Ovary (tissue), 7 donors: ENCODE measurements at regions not wholly inside any gene's neighbourhood (a gene's known extent, or its start where the extent isn't known, plus 50 kb on each side); places are given as distances from the start of the nearest gene placed in this dataset.

ENCODE experiments used
- DNase-seq, 5 donors: peaks; one replicate each; pipeline ENCODE4 v3.0.0-alpha.2; 2019 to 2020
- H3K27ac ChIP-seq, 2 donors: fragments of 200-600 bp; one replicate each; pipeline versions ENCODE4 v1.5.1 to v1.8.0; 2019 to 2022
- H3K27me3 ChIP-seq: fragments of 200-600 bp; one replicate; pipeline ENCODE4 v1.8.0; 2022
- H3K36me3 ChIP-seq: fragments of 200-600 bp; sonication (generic); one replicate; pipeline ENCODE4 v1.5.1; 2019
- H3K4me1 ChIP-seq: one replicate; pipeline ENCODE4 v1.8.1; 2013; ENCODE audit warnings: mild to moderate bottlenecking, moderate library complexity; ENCODE audit not compliant: insufficient read depth
- H3K4me3 ChIP-seq: fragments of 200-600 bp; sonication (generic); one replicate; pipeline ENCODE4 v1.5.1; 2017
- H3K9me3 ChIP-seq, 2 donors: fragments of 200-600 bp in 1 of 2; sonication (generic) in 1 of 2; one replicate each; pipeline versions ENCODE4 v1.5.1 to v1.8.1; 2013 to 2019; ENCODE audit warnings: mild to moderate bottlenecking in 1 of 2, moderate library complexity in 1 of 2
- CTCF ChIP-seq, 3 donors: fragments of 450-650 bp in 2 of 3; fragments of 200-600 bp in 1 of 3; IDR thresholded peaks; one replicate each; pipeline versions ENCODE4 v1.5.1 to v1.8.0; 2016 to 2022; ENCODE audit warnings: antibody characterized with exemption in 3 of 3, mild to moderate bottlenecking in 1 of 3
- EP300 ChIP-seq: sonication (generic); formaldehyde crosslinking; IDR thresholded peaks from one replicate; pipeline ENCODE4 v1.6.1; 2017; ENCODE audit warnings: antibody characterized with exemption
- POLR2A ChIP-seq: fragments of 450-650 bp; IDR thresholded peaks from one replicate; pipeline ENCODE4 v1.6.1; 2017; ENCODE audit warnings: antibody characterized with exemption, mild to moderate bottlenecking, moderate library complexity
- WGBS, 3 donors: extraction: QIAGEN DNeasy Blood & Tissue Kit in 1 of 3; methylation state at CpG; one replicate each; pipeline versions ENCODE4 v1.1.5 to v1.1.7; 2013 to 2017; 5-methylcytosine and 5-hydroxymethylcytosine counted together
- intact Hi-C, 4 donors: fragments of 100-400 bp; cut with DNase I; formaldehyde crosslinking; loops; one replicate each; pipeline versions ENCODE4 v1.11.0 to v1.15.1; 2022 to 2023
- donor health status: DM: no; HTN: no; CAD: no; lungs with moderate emphysema.
- donor health status: DM: no; HTN: no; CAD: no.
- donor health status: Bipolar disorder and iron deficiency.
- donor health status: DM: no; HTN: no; CAD: no.
- donor health status: DM: yes; HTN: yes; CAD: no.

- intact Hi-C loops, result no loop called here
- no peak for DNase-seq
- Histone ChIP-seq H3K36me3 (no peaks in the 10 kb centered on the region), H3K27ac (no peak overlapping the region), H3K4me3 (no peak overlapping the region), H3K4me1 (no peaks in the 10 kb centered on the region), H3K9me3 (no peaks in the 10 kb centered on the region), H3K27me3 (no peaks in the 10 kb centered on the region)
- TF ChIP-seq CTCF (IDR thresholded peaks at IDR 0.05), result no peak
- no peak for TF ChIP-seq POLR2A
- no peak for TF ChIP-seq EP300
- 45 to 53% (median 49%) methylated on average over 5 of the region's 5 CpGs for WGBS, 3 donors
These were observed 82.1 kb upstream of the NMUR2 start for GRCh38 chr5:152487130-152487529.

- Histone ChIP-seq H3K9me3 (no peaks in the 10 kb centered on the region), H3K27ac (no peak overlapping the region), H3K4me1 (no peaks in the 10 kb centered on the region), H3K27me3 (no peaks in the 10 kb centered on the region), H3K4me3 (no peak overlapping the region), H3K36me3 (no peaks in the 10 kb centered on the region)
- intact Hi-C loops, result no loop called here
- 52 to 61% (median 56%) methylated on average over 2 of the region's 2 CpGs for WGBS, 3 donors
- no peak for DNase-seq
- TF ChIP-seq EP300, result no peak
- TF ChIP-seq POLR2A, result no peak
- no peak for TF ChIP-seq CTCF (IDR thresholded peaks at IDR 0.05)
These were observed 83.8 kb upstream of the NMUR2 start for GRCh38 chr5:152488869-152489268.

- intact Hi-C loops, result no loop called here
- no peak overlapping the region for H3K4me3 ChIP-seq
- TF ChIP-seq EP300 (no peak), POLR2A (no peak), CTCF (IDR thresholded peaks at IDR 0.05) (no peak)
- H3K36me3 ChIP-seq, result no peaks in the 10 kb centered on the region
- WGBS, 3 donors, result 36 to 57% (median 43%) methylated on average over 4 of the region's 4 CpGs
- DNase-seq, result no peak
- no peak overlapping the region for H3K27ac ChIP-seq
- no peaks in the 10 kb centered on the region for H3K27me3 ChIP-seq
- H3K4me1 ChIP-seq, result no peaks in the 10 kb centered on the region
- no peaks in the 10 kb centered on the region for H3K9me3 ChIP-seq
These were observed 94.9 kb upstream of the NMUR2 start for GRCh38 chr5:152499814-152500535.

- Histone ChIP-seq H3K27ac (no peak overlapping the region), H3K36me3 (no peaks in the 10 kb centered on the region), H3K4me3 (no peak overlapping the region), H3K27me3 (no peaks in the 10 kb centered on the region), H3K9me3 (no peaks in the 10 kb centered on the region), H3K4me1 (no peaks in the 10 kb centered on the region)
- no peak for TF ChIP-seq POLR2A
- no peak for TF ChIP-seq EP300
- TF ChIP-seq CTCF (IDR thresholded peaks at IDR 0.05), result no peak
- 92 to 94% (median 93%) methylated on average over 2 of the region's 2 CpGs for WGBS, 3 donors
- DNase-seq, result no peak
- intact Hi-C loops, result no loop called here
These were observed 96.2 kb upstream of the NMUR2 start for GRCh38 chr5:152501294-152501693.
